ENCODE measurements at regions not wholly inside any gene's neighbourhood (a gene's known extent, or its start where the extent isn't known, plus 50 kb on each side); places are given as distances from the start of the nearest gene placed in this dataset.

GRCh38 chr9:106668534-106668933, 194.4 kb upstream of the ZNF462 start:
- TF ChIP-seq REST (IDR thresholded peaks at IDR 0.05) (no peak), HNF4G (IDR thresholded peaks at IDR 0.05) (no peak), JUND (IDR thresholded peaks at IDR 0.05) (no peak), MAX (IDR thresholded peaks at IDR 0.05) (no peak), FOXA1 (IDR thresholded peaks at IDR 0.05) (no peak), GABPA (IDR thresholded peaks at IDR 0.05 in 1 of 2, conservative IDR thresholded peaks at IDR 0.05 in 1 of 2) (no peak), HNF4A (conservative IDR thresholded peaks at IDR 0.05) (no peak), RAD21 (IDR thresholded peaks at IDR 0.05) (no peak), SP1 (IDR thresholded peaks at IDR 0.05) (no peak)
- TF ChIP-seq, protein P1, sequence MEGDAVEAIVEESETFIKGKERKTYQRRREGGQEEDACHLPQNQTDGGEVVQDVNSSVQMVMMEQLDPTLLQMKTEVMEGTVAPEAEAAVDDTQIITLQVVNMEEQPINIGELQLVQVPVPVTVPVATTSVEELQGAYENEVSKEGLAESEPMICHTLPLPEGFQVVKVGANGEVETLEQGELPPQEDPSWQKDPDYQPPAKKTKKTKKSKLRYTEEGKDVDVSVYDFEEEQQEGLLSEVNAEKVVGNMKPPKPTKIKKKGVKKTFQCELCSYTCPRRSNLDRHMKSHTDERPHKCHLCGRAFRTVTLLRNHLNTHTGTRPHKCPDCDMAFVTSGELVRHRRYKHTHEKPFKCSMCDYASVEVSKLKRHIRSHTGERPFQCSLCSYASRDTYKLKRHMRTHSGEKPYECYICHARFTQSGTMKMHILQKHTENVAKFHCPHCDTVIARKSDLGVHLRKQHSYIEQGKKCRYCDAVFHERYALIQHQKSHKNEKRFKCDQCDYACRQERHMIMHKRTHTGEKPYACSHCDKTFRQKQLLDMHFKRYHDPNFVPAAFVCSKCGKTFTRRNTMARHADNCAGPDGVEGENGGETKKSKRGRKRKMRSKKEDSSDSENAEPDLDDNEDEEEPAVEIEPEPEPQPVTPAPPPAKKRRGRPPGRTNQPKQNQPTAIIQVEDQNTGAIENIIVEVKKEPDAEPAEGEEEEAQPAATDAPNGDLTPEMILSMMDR (IDR thresholded peaks at IDR 0.05; ENCODE audit: low read depth, low read length, missing input control) = no peak
- TF ChIP-seq, protein P2, sequence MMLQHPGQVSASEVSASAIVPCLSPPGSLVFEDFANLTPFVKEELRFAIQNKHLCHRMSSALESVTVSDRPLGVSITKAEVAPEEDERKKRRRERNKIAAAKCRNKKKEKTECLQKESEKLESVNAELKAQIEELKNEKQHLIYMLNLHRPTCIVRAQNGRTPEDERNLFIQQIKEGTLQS (IDR thresholded peaks at IDR 0.05) = no peak
- TF ChIP-seq, protein P3, sequence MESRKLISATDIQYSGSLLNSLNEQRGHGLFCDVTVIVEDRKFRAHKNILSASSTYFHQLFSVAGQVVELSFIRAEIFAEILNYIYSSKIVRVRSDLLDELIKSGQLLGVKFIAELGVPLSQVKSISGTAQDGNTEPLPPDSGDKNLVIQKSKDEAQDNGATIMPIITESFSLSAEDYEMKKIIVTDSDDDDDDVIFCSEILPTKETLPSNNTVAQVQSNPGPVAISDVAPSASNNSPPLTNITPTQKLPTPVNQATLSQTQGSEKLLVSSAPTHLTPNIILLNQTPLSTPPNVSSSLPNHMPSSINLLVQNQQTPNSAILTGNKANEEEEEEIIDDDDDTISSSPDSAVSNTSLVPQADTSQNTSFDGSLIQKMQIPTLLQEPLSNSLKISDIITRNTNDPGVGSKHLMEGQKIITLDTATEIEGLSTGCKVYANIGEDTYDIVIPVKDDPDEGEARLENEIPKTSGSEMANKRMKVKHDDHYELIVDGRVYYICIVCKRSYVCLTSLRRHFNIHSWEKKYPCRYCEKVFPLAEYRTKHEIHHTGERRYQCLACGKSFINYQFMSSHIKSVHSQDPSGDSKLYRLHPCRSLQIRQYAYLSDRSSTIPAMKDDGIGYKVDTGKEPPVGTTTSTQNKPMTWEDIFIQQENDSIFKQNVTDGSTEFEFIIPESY (IDR thresholded peaks at IDR 0.05) = no peak
- Histone ChIP-seq H3K9me3 (ENCODE audit: control insufficient read depth in 4 of 4, low read length in 3 of 4) (no peaks in the 10 kb centered on the region), H3K27ac (ENCODE audit: low read depth in 1 of 2, low read length in 2 of 2) (no peak overlapping the region), H3K9ac (ENCODE audit: low read depth in 1 of 2, low read length in 2 of 2) (no peak overlapping the region), H3K36me3 (ENCODE audit: control insufficient read depth in 4 of 4, insufficient read depth in 3 of 4, low read depth in 1 of 4, low read length in 3 of 4) (no peaks in the 10 kb centered on the region), H3K27me3 (ENCODE audit: control insufficient read depth in 4 of 4, insufficient read depth in 4 of 4, low read length in 3 of 4) (no peaks in the 10 kb centered on the region), H3K4me1 (ENCODE audit: control insufficient read depth in 4 of 4, insufficient read depth in 4 of 4, low read length in 3 of 4) (no peaks in the 10 kb centered on the region), H3K4me3 (ENCODE audit: low read depth in 1 of 3, low read length in 3 of 3) (no peak overlapping the region)
- WGBS = 97% methylated on average over 1 of the region's 1 CpG
- DNase-seq (ENCODE audit: low spot score) = no peak

DNA sequence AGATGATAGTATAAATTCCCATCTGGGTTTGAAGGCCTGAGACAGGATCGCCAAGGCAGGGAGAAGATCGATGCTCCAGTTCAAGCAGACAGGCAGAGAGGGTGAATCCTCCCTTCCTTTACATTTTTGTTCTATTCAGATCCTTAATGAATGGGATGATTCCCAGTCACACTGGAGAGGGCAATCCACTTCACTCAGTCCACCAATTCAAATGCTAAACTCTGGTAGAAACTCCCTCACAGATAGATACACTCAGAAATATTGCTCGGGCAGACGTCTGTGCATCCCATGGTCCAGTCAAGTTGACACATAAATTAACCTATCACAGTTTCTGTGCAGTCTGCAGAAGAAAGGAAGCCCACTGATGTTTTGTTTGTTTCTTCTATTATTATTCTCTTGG, 193.1 kb upstream of the ZNF462 start:
- Histone ChIP-seq H3K9ac (ENCODE audit: low read depth in 1 of 2, low read length in 2 of 2) (no peak overlapping the region), H3K27ac (ENCODE audit: low read depth in 1 of 2, low read length in 2 of 2) (no peak overlapping the region), H3K36me3 (ENCODE audit: control insufficient read depth in 4 of 4, insufficient read depth in 3 of 4, low read depth in 1 of 4, low read length in 3 of 4) (no peaks in the 10 kb centered on the region), H3K9me3 (ENCODE audit: control insufficient read depth in 4 of 4, low read length in 3 of 4) (no peaks in the 10 kb centered on the region), H3K4me3 (ENCODE audit: low read depth in 1 of 3, low read length in 3 of 3) (no peak overlapping the region), H3K27me3 (ENCODE audit: control insufficient read depth in 4 of 4, insufficient read depth in 4 of 4, low read length in 3 of 4) (no peaks in the 10 kb centered on the region), H3K4me1 (ENCODE audit: control insufficient read depth in 4 of 4, insufficient read depth in 4 of 4, low read length in 3 of 4) (no peaks in the 10 kb centered on the region)
- 93% methylated on average over 4 of the region's 4 CpGs for WGBS
- no peak for DNase-seq (ENCODE audit: low spot score)
- TF ChIP-seq REST (IDR thresholded peaks at IDR 0.05) (no peak), GABPA (IDR thresholded peaks at IDR 0.05 in 1 of 2, conservative IDR thresholded peaks at IDR 0.05 in 1 of 2) (no peak), TAF1 (conservative IDR thresholded peaks at IDR 0.05) (no peak), JUND (IDR thresholded peaks at IDR 0.05) (no peak), HNF4A (conservative IDR thresholded peaks at IDR 0.05) (no peak), FOXA1 (IDR thresholded peaks at IDR 0.05) (no peak), EGR1 (IDR thresholded peaks at IDR 0.05; ENCODE audit: low read depth in 2 of 2) (no peak), SP1 (IDR thresholded peaks at IDR 0.05) (no peak), FOXA2 (IDR thresholded peaks at IDR 0.05) (no peak), NR2F2 (IDR thresholded peaks at IDR 0.05) (no peak), HNF4G (IDR thresholded peaks at IDR 0.05) (no peak), YY1 (IDR thresholded peaks at IDR 0.05) (no peak), MAX (IDR thresholded peaks at IDR 0.05) (no peak), RAD21 (IDR thresholded peaks at IDR 0.05) (no peak)
- TF ChIP-seq, protein P3 (IDR thresholded peaks at IDR 0.05) = no peak
- TF ChIP-seq, protein P2 (IDR thresholded peaks at IDR 0.05) = no peak

Measured in liver (tissue), 8 donors.